ENCODE measurements at regions not wholly inside any gene's neighbourhood (a gene's known extent, or its start where the extent isn't known, plus 50 kb on each side); places are given as distances from the start of the nearest gene placed in this dataset.

- DNase-seq, result no peak
Observed at GRCh38 chr17:22453181-22453580, 760.9 kb downstream of the KCNJ18 start.

DNA sequence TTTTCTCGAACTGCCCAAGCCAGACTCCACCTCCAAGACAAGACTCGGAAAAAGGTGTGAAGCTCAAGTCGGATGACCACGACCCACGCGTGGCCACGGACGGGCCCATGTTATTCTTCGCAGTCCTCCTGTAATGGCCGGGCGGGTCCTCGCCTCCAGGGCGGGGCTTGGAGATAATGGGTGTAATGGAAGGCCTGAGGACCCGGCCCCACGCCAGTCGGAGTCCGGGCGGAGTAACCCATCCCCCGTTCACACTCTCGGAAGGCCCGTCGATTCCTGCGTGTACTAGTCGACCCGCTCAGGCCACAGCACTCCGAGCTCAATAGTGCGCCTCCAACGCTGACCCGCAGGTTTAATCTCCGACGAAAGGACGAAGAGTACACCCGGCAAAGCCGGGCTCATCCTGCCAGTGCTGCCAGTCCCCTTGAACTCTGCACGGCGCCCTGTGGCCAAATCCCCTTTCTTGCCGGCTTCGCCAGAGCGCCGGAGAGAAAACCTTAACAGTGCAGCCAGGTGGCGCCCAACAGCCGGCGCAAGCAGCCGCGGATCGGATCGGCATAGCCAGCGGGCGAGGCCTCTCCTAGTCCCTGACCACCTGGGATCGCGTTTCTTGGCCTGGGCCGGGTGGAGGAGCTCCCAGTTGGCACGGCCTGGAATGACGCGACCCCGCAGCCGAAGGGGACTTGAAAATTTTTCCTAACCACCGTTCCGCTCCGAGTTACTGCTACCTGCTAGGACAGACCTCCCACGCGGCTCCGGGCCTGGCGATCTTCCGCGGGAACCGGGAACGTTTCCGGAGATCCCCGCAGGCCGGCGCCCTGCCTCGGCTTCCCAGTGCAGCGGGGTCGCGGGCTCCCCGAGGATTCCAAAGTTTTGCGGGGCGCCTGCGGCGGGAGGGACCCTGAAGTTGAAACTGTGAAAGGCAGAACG lies 762.0 kb downstream of the KCNJ18 start:
- no peak for DNase-seq

- no peak for DNase-seq
Observed at GRCh38 chr17:22459331-22459952, 767.1 kb downstream of the KCNJ18 start.

GRCh38 chr17:22459953-22460350 lies 767.6 kb downstream of the KCNJ18 start:
- no peak for DNase-seq

- no peak for DNase-seq
Observed at GRCh38 chr17:22460461-22461063, 768.2 kb downstream of the KCNJ18 start.

- no peak for DNase-seq
Observed at GRCh38 chr17:22461460-22462145, 769.3 kb downstream of the KCNJ18 start.

DNA sequence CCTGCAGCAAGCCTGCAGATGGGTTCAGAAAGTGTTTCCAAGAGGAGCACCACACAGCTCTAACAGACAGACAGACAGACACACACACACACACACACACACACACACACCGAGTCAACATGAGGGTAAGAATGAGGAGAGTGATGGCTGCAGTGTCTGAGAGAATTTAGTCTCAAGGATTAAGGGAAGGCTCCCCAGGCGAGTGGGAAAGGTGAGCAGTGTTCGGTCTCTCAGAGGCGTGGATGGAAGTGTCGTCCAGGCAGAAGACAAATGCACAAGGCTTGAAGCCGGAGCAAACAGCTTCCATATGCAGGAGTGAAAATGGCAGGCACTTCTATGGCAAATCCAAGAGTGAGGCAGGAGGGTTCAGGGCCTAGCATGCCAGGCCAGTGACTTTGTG lies 770.1 kb downstream of the KCNJ18 start:
- DNase-seq, result no peak

GRCh38 chr17:22463110-22463850 lies 771.0 kb downstream of the KCNJ18 start:
- DNase-seq, result no peak

GRCh38 chr17:22464041-22464440 lies 771.7 kb downstream of the KCNJ18 start:
- no peak for DNase-seq

DNA sequence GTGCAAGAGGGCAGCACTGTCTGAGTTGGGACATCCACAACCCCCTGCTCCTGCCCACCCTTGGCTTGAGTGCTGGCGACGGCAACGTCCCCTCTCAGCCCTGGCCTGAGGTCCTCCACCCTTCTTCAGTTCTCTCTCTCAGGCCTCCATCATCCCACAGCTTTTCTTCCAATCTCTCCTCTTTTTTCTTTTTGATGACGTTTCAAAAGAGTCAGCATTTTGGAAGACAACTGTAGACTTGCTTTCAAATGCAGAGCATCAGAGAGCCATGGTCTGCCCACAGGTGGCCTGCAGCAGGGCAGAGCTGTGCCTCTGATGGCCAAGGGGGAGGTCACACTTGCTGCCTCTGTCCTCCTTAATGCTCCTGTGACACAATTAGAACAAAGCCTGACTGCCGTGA lies 775.4 kb downstream of the KCNJ18 start:
- DNase-seq, result no peak

DNA sequence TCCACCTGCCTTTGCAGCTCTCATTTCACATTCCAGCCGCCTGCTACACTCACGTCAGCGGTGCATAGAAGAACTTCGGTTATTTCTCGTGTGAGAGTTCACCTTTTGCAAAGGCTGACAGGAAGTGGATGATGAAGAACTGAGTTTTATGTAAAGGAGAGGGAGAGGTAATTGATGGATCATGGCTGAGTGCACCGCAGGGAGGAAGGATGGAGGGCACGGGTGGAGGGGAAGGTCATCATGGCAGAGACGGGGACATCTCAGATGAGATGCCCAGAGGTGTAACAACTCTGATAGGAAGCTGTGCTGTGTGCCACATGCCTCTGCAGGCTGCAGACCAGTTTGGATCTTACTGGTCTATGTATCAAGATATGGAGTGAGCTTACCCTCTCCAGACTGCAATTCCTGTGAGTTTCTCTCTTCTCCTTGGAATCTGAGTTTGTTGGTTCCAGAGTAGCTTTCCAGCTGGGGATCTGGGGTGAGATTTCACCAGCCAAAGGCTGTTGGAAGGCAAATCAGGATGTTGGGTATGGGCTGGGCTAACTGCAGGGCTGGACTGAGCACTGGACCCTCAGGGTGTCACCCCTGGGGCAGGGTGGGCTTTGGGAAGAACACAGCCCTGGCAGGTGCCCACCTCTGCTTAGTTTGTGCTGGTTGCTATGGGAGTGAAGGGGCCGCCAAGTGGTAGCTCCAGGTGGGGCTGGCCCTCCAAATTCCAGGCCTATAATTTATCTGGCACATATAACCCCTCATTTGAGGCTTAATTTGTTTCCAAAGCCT lies 777.0 kb downstream of the KCNJ18 start:
- no peak for DNase-seq

DNA sequence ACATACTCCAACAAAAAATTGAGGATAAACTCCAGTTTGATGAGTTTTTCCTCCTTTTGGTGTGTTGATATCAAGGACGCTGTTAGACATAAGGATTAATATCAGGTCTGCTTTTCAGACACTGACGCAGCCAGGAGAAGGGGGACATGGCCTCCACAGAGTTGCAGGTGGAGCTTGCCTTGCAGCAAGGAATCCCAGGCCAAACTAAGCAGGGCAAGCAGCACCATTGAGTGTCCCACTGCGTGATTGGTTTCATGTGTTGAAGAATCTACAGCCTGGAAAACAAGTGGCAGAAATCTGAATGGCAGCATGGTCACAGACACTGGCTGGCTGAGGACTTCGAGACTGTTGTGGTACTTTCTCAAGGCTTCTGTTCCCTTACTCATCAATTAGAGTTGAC lies 777.6 kb downstream of the KCNJ18 start:
- DNase-seq, result no peak

GRCh38 chr17:22470411-22471175 lies 778.3 kb downstream of the KCNJ18 start:
- DNase-seq, result no peak

DNA sequence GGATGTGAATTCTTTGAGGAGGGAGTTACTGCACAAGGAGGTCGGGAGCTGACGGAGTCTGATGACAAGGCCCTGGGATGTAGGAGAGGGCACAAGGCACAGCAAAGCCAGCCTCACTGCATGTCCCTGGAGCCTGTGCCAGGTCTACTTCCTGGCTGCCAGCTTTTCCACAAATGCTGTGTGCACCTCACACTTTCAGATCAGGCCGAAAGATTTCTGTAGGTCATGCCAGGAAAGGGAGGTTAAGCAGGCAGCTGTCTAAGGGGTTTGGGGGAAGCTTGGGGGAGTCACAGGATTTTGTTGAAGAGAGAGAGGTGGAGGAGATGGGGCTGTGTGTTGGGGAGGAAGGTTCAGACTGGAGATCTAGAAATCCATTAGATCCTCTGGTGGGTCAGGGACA lies 792.5 kb downstream of the KCNJ18 start:
- no peak for DNase-seq

- no peak for DNase-seq
Observed at GRCh38 chr17:22490399-22490798, 798.1 kb downstream of the KCNJ18 start.

DNA sequence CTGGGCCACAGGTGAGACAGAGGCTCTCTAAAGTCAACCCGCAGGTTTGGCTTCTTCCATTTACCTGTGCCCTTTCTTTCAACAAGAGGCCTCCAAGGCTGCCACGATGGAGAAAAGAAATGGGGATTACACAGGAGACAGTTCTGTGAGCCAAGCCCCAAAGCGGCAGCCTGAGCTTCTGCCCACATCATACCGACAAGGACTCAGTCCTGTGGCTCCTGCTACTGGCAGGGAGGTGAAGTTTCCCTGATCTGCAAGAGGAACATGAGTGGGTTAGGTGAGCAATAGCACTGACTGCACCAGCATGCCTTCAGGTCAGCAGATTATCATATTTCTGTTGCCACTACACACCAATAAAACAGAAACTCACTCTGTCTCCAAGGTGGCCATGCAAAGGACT lies 800.0 kb downstream of the KCNJ18 start:
- no peak for DNase-seq

DNA sequence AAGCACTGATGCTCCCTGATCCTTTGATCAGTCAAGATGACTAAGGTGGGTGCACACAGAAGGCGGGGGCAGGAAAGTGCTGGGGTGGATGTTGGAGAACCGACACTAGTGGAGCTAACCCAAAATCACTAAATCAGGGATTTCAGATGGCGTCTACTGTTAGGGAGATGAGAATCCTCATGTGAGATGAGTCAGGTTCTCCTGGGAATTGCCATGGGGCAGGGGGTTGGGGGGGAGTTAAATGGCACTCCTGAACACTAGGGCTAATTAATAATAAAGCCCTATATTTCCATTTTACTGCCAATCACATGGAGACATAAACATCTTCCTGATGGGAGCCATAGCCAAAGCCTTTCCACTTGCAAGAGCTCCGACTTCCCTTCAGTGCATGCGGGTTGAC lies 804.1 kb downstream of the KCNJ18 start:
- DNase-seq, result no peak

DNA sequence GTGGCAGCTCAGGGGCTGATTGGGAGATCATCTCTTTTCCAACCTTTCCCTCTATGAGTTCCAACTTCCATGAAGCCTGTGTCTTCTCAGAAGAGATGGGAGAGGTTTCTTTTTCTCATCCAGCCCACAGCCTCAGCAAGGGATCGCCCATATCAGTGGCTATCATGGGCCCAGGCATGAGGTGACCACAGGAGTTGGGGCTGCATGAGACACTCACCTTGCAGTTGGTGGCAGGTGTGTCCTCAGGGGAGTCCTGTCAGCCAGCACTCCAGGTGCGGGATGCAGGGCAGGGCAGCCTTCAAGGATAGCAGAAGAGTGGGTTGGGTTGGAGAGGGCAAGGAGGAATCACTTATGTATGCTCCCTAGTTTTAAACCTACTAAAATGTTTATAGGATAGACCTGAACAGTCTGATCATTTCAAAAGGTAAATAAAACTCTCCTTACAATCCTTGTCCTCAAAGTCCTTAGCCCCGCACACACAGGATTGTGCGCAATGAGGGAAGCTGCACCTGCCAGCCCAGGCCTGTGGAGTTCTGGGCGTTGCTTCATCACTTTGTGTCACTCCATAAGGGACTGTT lies 811.1 kb downstream of the KCNJ18 start:
- no peak for DNase-seq

GRCh38 chr17:22505660-22506059 lies 813.3 kb downstream of the KCNJ18 start:
- no peak for DNase-seq

- DNase-seq, result no peak
Observed at GRCh38 chr17:22506231-22506630, 813.9 kb downstream of the KCNJ18 start.

DNA sequence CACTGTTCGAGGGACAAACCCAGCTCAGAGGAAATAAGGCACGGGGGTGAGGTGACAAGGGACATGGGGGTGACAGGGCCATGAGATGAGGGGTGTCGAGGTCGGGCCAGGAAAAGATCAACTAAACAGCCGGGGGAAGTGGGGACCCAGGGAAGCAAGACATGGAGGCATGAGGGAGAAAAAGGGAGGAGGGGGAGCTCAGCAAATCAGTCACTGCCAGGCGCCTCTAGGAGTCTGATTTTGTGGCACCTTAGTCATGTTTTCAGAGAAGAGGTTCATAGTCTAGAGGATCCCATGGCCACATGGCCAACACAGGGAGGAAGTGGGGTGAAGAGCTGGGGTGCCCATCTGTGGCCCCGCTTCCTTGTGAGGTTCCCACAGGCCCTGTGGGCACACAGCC lies 814.5 kb downstream of the KCNJ18 start:
- DNase-seq, result no peak
